GM21576 (cell line): ENCODE measurements at regions not wholly inside any gene's neighbourhood (a gene's known extent, or its start where the extent isn't known, plus 50 kb on each side); places are given as distances from the start of the nearest gene placed in this dataset.
A peak's percentile ranks its signal among the peaks of the same experiment; 100 is the strongest.

Experiments
- ATAC-seq: cut with Tn5 transposase; IDR thresholded peaks from one replicate; pipeline ENCODE4 v1.9.1; 2021; ENCODE audit warnings: mild to moderate bottlenecking, moderate library complexity; ENCODE audit not compliant: unreplicated experiment

GRCh38 chr5:138666226-138666742 is 86.9 kb upstream of the CTNNA1 start:
- ATAC-seq = no peak

GRCh38 chr5:138665261-138665660 is 88.0 kb upstream of the CTNNA1 start:
- ATAC-seq = no peak

GRCh38 chr5:138664276-138664943 is 88.8 kb upstream of the CTNNA1 start:
- no peak for ATAC-seq

GRCh38 chr5:138663561-138663960 is 88.4 kb upstream of the HSPA9 start:
- no peak for ATAC-seq

- no peak for ATAC-seq
Observed at GRCh38 chr5:138663009-138663408, 87.8 kb upstream of the HSPA9 start.

GRCh38 chr5:138662599-138662998 is 87.4 kb upstream of the HSPA9 start:
- ATAC-seq = no peak

- no peak for ATAC-seq
Observed at GRCh38 chr5:138661991-138662434, 86.8 kb upstream of the HSPA9 start.

GRCh38 chr5:138661291-138661960 is 86.2 kb upstream of the HSPA9 start:
- no peak for ATAC-seq

GRCh38 chr5:138660051-138660572 is 84.9 kb upstream of the HSPA9 start:
- ATAC-seq = no peak

GRCh38 chr5:138659561-138659960 is 84.4 kb upstream of the HSPA9 start:
- ATAC-seq = no peak

GRCh38 chr5:138659121-138659520 is 83.9 kb upstream of the HSPA9 start:
- no peak for ATAC-seq

GRCh38 chr5:138658676-138659075 is 83.5 kb upstream of the HSPA9 start:
- ATAC-seq = no peak

- no peak for ATAC-seq
Observed at GRCh38 chr5:138657360-138657759, 82.2 kb upstream of the HSPA9 start.

GRCh38 chr5:138656916-138657315 is 81.7 kb upstream of the HSPA9 start:
- no peak for ATAC-seq

GRCh38 chr5:138655530-138656190 is 80.5 kb upstream of the HSPA9 start:
- no peak for ATAC-seq

- peak; percentile 71 for ATAC-seq
Observed at GRCh38 chr5:138654281-138654867, 79.2 kb upstream of the HSPA9 start.

- no peak for ATAC-seq
Observed at GRCh38 chr5:138653502-138653901, 78.3 kb upstream of the HSPA9 start.

GRCh38 chr5:138651767-138652117 is 76.5 kb upstream of the HSPA9 start:
- ATAC-seq = no peak

GRCh38 chr5:138651058-138651766 is 76.0 kb upstream of the HSPA9 start:
- no peak for ATAC-seq

- no peak for ATAC-seq
Observed at GRCh38 chr5:138650196-138650595, 75.0 kb upstream of the HSPA9 start.

- no peak for ATAC-seq
Observed at GRCh38 chr5:138649775-138650174, 74.6 kb upstream of the HSPA9 start.
